HG02973 (cell line): ENCODE measurements at regions not wholly inside any gene's neighbourhood (a gene's known extent, or its start where the extent isn't known, plus 50 kb on each side); places are given as distances from the start of the nearest gene placed in this dataset.
"Not testable (repeated sequence)": the region's sequence is repeated elsewhere in the genome, so short reads cannot be mapped to it uniquely, and the experiment has no call there.

Source experiments
- ATAC-seq: cut with Tn5 transposase; IDR thresholded peaks from one replicate; pipeline ENCODE4 v1.9.1; 2021; ENCODE audit warnings: moderate library complexity; ENCODE audit not compliant: unreplicated experiment

DNA sequence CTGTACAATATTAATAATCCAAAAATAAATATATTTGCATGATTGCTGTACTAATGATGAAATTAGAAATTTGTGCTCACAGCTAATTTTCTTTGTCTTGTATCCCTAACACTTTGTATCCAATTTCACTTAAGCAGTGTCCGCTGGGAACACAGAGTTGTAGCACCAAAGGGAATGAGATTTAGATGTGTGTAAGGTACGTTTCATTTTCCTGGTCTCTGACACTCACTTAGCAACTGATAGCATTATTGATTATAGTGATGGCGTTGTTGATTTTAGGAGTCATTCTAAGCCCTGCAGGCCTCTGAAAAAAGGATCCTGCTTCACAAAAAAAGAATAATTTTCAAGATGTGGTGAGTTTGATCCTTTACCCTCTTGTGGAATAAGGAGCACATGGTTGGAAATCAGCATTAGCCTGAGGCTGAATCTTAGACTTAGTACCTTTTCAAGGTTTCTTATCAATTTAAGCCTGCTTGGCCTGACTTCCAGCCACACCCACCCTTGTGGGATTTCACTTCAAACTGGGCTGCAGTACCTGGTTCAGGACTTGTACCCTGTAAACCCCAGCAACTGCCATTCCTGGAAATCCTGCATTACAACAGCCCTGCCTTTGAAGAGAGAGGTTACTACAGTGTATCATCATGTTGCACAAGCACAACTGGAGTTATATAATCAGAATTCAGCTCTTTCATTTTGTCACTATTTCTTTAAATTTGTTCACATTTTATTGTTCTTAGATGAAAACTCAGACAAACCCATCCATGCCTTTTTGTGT is 116.2 kb downstream of the RND3 start:
- ATAC-seq, result no peak

DNA sequence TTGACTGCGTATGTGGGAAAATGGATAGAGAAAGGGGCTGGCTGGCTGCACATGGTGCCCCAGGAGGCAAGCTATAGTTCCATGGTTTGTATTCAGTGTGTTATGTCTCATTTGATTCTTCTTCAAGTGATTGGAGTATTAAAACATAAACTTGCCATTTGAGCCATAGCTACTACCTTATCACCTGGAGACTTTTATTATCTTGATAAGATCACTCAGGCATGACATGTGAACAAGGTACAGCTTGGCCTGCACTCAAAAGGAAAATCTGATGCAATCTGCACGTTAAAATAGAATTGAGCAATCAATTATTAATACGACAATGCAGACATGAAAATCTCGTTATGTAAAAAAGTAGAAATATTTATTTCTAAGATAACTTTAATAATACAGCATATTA is 116.9 kb downstream of the RND3 start:
- ATAC-seq, result no peak

DNA sequence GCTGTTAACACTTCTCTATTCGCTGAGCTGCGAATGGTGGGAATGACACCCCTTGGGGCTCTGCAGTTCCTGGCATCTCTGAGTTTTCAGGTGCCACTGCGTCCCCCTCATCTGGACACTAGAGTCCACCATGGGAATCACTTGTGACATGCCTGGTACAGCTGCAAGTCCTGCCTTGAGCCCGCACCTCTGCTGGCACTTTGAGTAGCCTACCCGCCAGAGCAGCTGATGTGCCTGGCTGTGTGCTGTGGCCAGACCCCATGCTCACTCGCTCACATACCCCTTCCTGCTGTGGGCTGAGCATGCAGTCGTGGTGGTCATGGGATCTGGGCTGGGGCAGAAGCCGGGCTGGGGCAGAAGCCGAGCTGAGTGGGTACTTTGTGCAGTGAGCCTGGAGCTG is 117.6 kb downstream of the RND3 start:
- no peak for ATAC-seq

DNA sequence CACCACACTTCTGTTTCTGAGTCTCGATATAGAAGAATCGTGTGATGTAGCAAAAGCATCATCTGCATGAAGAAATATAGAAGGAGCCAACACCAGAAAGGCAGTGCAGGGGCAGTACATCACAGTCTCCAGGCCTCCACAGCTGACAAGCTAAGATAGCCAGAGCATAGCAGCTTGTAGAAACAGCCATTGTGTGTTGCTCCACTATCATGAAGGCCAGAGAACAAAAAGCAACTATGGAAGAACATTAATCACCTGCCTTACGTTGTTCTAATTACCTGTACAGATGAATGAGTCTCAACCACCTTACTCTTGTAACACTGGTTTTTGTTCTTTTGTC is 129.0 kb downstream of the RND3 start:
- ATAC-seq, result no peak

DNA sequence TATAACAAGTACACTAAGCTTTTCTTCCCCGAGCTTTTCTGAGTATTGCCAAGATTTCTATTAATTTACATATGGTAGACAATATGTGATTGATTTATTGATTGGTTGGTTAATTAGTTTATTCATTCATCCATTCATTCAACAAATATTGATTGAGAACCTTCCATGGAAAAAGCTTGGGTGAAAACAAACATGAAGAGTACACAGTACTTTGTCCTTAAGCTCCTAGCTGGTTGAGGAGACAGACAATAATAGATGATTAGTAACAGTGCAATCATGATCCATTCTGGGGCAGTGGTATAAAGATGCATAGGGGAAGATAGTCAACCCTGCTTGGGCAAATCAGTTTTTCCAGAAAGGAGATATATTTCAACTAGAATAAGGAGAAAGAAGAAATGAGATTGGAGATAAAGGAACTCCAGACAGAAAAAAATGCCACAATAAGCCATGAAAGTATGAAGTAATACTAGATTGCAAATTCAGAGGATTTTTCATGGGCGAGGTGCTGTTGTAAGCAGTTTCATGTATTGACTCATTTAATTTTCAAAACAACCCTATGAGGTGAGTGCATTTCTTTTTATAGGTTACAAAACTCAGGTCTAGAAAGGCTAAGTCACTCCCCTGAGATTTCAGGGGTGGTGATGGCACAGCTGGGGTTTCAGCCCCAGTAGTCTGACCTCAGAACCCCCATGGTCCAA is 129.5 kb downstream of the RND3 start:
- ATAC-seq, result peak; percentile 88

DNA sequence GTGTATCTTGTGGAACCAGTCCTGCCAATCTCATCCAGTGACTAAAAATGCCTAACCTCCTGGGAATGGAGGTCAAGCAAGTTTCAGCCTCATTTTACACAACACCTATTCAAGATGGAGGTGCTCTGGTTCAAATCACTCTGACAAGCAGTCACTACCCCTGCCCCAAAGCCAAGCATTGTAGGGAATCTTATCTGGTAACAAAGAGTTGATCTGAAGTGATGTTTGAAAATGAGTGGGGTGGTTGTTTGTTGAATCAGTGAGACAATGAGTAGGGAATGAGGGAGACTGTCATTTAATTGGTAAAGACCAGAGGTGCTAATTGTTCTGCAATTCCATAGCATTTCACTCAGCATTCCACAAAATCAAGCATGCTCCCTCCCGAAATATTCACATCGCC is 132.0 kb downstream of the RND3 start:
- no peak for ATAC-seq

DNA sequence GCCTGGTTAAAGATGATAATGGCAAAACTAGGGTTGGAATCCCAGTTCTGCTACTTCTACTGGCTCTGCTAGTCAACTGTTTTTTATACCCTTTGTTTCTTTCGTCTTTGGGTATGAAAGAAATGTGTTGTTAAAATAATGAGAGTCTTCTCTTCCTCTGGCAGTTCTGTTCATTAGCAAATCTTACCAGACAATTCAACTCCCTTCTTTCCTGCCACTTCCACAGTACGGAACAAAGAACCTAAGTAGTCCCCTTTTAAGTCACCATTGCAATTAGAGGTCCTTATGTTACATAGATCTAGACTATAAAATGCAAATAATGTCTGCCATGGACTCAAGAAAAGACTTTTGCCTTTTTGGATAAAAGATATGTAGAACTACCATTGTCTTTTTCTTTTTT is 134.1 kb downstream of the RND3 start:
- no peak for ATAC-seq

DNA sequence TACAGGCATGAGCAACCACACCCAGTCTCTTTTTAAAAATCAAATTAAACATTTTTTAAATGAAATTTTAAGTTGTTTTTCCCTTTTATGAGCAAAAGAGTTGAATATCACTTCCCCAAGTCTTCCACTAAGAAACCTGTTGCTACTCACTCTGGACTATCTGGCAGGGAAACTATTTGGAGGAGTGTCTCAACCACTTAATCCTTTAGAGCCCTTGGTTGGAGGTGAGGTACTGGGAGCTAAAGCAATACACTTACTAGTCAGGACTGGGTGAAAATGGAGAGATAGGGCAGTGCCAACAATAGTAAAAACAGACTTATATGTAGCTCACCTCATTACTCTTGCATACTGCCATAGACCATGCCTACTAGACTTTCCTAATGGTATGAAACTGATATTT is 135.5 kb downstream of the RND3 start:
- ATAC-seq, result no peak

DNA sequence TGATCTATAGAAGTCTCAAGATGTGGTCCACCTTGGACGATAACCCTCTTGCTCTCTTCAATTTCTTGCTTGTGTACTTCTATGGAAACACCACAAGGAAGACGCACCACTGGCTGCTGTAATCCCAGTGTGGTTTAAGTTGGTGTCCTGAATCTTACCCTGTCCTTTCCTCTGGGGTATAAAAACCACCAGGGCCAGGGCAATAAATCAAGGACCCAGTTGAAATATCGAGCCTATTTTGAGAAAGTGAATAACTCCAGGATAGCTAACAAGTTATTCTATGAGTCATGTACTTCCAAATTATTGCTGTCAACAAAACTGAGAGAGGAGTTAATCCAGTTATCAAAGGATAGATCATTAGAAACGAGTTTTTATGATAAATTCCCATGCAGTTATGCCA is 137.0 kb downstream of the RND3 start:
- ATAC-seq, result no peak

DNA sequence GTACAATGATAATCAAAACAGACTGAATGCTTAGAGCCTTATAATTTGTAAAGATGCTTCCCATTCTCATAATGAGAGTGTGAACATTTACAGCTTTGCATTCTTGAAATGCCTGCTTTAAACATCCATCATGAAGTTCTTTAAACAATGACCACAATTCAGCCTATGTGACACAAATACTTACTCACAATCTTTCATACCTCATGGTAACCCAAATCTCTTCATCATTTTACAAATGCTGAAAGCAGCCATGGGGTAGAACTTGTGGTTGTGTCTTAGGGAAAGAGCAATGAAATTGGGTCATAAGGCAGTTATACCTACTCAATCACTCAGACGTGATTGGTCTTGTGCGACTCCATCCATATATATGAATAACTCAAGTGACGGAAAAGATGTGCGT is 140.7 kb downstream of the RND3 start:
- ATAC-seq, result no peak

DNA sequence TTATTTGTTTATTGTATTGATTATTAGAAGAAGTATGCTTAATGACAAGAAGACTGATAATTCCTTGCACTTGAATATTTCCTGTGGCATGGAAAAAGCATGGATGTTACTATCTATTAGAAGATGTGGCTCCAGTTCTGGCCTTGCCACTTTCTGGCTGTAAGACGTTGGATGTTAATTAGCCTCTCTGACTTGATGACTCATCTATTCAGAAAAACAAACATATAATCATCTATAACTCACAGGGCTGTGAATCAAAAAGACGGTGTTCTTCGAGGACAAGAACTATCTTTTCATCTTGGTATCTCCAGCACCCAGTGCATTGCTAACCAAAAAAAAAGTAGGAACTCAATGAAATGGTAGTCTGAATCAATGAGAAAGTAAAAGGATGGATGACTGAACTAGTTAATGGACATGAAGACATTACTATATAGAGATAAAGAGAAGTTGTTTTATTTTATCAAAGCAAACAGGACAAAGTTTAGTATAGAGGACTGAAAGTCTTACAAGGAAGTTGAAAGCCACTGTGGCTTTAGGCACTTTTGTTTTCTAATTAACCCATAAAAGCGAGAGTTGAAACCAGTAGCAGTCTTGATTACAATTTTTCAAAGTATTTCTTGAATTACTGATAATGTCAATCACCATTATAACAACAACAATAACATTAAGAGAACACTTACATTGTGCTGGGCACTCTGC is 145.3 kb downstream of the RND3 start:
- no peak for ATAC-seq

DNA sequence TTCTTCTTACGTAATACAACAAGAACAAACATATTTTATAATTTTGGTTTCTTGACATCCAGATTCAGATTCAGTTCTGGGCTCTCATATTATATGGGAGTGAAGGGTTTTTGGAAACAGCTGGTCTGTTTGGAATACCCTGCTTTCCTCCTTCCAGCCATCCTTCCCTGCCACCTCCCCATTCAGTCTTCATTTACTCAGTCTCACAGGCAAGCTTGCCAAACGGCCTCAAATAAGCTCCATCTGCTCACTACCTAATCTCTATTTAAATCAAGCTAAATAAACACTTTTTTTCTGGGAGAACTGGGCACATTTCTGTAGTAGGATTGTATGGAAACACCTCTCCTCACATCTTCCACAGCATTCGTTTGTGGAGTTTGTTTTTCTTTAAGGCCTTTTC is 147.5 kb downstream of the RND3 start:
- ATAC-seq, result no peak

DNA sequence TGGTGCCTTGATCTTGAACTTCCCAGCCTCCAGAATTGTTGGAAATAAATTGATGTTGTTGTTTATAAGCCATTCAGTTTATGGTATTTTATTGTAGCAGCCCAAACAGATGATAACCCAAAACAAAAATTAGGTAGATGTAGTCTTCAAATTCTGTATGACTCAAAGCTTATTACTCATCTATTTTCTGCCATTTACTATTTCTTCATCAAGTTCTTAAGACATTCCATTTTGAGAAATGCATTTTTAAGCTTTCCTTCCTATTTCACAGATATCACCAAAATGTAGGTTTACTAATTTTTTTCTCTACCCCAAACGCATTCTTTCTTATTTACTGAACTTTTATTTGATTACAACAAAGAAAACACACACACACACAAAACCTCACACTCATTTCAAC is 148.2 kb downstream of the RND3 start:
- ATAC-seq, result no peak

DNA sequence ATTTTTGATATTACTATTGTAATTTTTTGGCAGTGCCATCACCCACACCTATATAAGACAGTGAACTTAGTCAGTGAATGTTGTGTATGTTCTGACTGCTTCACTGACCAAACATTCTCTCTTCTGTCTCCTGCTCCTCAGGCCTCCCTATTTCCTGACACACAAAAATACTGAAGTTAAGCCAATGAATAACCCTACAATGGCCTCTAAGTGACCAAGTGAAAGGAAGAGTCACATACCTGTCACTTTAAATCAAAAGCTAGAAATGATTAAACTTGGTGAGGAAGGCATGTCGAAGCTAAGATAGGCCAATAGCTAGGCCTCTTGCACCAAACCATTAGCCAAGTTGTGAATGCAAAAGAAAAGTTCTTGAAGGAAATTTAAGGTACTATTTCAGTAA is 151.9 kb downstream of the RND3 start:
- ATAC-seq, result no peak

DNA sequence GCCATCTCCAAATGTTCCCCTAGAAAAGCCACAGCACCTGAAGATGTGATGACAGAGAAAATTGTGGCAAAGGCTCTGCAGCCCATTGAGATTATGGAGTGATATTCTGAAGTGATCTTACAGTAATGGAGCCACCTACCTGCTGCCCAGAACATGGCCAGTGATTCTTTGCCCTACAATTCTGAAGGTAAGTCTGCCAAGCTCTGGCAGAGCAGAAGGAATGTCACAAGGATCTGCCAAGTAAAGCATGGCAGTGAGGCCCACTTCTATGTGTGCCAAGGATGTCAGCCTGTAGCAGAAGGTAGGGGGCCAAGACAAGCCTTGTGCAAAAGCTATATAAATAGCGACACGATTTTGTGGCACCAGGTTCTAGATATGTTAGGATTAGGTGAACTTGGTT is 155.1 kb downstream of the RND3 start:
- no peak for ATAC-seq

DNA sequence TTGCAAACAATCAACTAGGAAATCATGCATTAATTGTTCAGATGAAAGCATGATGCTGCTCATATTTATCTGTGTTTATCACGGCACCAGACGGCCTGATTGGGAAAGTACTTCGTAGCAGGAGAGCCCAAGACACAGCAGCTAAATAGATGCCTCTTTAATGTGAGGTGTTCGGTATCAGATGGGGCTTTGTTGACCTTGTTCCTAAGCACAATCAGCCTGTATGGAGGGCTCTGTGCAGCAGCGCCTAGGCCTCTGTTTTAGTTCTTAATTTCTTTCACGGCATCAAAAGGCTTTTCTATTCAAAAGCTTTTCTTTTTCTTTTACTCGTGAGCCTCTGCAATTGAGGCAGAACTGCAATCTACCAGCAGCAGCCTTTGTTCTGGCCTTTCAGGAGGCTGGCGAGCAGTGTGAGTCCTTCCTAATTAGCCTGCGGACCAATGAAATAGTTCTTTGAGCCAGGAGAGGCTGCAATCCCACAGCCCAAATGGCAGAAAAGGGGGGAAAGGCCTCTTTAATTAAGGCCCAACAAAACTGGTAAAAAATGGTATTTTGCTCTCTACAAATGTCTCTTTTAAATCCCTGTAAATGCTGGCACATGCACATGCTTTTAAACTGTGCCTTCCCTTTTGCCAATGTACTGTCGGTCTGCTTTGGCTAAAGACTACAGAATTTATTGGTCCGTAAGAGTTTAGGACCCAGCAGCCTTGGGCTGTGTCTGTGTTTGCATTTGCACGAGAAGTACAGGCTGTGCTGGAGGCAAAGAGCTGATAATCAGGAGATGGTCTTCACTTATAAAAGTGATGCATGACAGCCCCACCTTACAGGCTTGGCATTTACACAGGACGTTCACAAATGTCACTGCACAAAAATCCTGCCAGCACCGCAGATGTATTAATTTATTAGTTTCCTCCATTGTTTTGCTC is 159.6 kb downstream of the RND3 start:
- ATAC-seq, result no peak

DNA sequence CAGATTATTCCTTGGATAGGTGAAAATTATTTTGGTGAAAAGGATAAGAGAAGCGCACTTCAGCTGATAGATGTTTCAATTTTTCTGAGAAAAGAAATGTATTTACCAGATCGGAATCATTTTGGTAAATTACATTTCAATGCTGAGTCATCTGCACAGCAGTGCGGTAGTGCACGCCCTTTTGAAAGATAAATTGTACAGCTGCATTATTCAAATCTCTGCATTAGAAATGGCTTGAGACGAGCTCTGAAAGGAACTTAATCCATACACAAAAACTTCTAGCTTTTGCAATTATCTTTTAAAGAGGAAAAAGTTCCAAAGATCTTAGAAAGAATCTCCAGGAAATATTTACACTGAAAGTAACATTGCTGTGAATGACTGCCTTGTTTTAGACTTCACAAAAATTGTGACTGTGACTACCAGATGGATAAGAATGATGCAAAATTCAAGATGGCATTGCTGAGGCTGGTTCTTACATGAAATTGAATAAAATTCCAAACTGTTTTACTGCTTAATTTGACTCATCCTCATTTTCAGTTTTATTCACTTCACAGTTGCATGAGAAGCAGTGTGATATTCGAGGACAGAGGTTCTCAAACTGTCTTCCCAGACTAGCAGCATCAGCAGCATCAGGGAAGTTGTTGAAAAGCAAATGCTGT is 161.7 kb downstream of the RND3 start:
- no peak for ATAC-seq

DNA sequence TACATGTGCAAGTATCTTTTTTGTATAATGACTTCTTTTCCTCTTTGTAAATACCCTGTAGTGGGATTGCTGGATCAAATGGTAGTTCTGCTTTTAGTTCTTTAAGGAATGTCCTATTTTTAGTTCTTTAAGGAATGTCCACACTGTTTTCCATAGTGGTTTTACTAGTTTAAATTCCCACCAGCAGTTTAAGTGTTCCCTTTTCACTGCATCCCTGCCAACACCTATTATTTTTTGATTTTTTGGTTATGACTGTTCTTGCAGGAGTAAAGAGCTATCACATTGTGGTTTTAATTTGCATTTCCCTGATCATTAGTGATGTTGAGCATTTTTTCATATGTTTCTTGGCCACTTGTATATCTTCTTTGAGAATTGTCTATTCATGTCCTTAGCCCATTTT is 164.4 kb downstream of the RND3 start:
- not testable (repeated sequence) for ATAC-seq

DNA sequence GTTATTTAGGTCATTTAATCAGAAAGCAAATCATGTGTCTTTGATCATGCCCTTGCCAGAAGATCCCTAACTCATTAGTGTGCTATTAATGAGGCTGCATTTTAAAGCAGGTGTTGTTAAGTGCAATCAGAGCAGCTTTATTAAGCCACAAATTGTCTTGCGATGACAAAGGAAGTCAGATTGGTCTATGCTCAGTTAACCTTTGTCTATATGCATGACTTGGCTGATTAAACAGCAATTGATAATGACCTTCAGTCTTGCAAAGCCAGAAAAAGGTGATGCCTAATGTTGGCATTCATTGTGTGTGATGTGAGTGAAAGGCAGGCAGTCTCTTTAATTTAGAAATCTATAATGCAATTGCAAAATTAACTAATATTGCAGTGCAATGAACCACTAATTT is 166.9 kb downstream of the RND3 start:
- no peak for ATAC-seq

DNA sequence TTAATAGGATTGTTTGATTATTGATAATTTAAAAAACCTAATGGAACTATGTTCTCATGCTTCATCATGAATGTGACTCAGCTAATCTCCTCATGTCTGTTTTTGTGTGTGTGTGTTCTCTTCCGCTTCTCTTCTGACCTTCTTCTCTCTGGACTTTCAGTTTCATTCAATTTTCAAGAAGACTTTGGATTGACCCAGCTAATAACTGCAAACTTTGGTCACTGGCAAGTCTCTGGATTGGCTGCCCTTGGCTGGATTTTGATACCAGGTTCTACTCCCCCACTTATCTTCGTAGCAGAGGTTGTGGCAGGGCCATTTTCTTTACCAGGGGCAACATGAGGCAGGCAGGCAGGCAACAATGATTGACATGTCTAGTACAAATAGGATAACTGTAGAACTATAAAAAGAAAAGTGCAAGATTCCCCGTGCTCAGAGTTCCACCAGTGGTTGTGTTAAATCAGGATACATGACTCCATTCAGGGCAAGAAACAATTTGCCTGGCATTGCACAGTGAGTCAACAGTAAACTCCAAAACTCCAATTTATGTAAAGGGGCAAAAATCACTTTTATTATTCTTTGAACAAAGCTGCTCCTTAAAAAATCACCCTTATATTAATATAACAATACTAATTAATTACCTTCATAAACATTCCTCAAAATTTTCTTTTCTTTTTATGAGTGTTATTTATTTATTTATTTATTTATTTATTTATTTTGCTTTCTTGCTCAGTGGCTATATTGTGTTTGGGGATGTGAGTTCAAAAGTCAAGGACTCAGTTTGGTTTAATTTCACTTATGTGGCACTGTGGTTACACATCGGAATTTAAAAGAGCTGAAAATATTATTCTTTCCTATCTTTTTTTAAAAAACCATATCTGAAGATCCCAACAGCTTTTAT is 167.6 kb downstream of the RND3 start:
- no peak for ATAC-seq
